Mammary epithelial cell (primary cell): ENCODE measurements at regions not wholly inside any gene's neighbourhood (a gene's known extent, or its start where the extent isn't known, plus 50 kb on each side); places are given as distances from the start of the nearest gene placed in this dataset.

ENCODE experiments used
- CTCF ChIP-seq, 2 donors: IDR thresholded peaks in 1 of 2; conservative IDR thresholded peaks in 1 of 2; 2 replicates each; pipeline ENCODE4 v1.5.1; 2011 to 2012; ENCODE audit warnings: inconsistent platforms in 2 of 2, low read length in 2 of 2, mild to moderate bottlenecking in 2 of 2, control low read depth in 1 of 2, low read depth in 1 of 2; ENCODE audit not compliant: insufficient read depth in 1 of 2; ENCODE audit errors: extremely low read depth in 1 of 2
- EZH2 ChIP-seq: IDR thresholded peaks from 2 replicates; pipeline ENCODE4 v1.6.1; 2012; ENCODE audit warnings: low read length, inconsistent platforms, borderline replicate concordance

DNA sequence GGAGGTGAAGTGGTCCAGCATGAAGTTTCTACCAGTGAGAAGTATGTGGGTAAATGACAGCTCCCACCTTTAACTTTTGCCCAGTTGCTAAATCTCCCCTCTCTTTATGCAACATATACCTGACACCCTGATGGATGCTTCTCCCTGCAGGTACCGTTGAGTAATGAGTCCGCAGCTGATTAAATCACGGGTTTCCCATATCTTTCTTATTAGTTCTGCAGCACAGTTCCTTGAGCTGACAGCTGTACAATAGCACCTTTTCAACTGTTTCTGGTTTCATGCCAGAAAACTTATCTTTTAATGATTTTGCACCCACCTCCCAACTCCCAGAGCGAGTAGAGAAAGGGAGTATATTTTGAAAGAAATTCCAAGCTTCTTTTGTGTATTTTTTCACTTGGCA lies 161.0 kb upstream of the TUT7 start:
- TF ChIP-seq EZH2 (no peak), CTCF (conservative IDR thresholded peaks at IDR 0.05 in 1 of 2, IDR thresholded peaks at IDR 0.05 in 1 of 2; ENCODE audit: extremely low read depth in 1 of 2, insufficient read depth in 1 of 2, low read depth in 1 of 2, low read length in 2 of 2) (no peak)
